ENCODE measurements at regions not wholly inside any gene's neighbourhood (a gene's known extent, or its start where the extent isn't known, plus 50 kb on each side); places are given as distances from the start of the nearest gene placed in this dataset.

DNA sequence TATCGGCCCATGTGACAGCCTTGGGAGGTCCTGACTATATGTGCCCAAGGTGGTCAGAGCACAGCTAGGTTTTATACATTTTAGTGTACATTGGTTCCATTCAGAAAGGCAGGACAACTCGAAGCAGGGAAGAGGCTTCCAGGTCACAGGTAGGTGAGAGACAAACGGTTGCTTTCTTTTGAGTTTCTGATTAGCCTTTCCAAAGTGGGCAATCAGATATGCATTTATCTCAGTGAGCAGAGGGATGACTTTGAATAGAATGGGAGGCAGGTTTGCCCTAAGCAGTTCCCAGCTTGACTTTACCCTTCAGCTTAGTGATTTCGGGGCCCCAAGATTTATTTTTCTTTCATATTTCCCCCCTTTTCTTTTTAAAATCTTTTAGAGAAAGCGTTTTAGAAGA lies 87.6 kb upstream of the PPP2R5C start:
- TF ChIP-seq KDM1A (IDR thresholded peaks at IDR 0.05; ENCODE audit: borderline replicate concordance) (no peak), EP300 (IDR thresholded peaks at IDR 0.05; ENCODE audit: borderline replicate concordance in 1 of 2, control insufficient read depth in 1 of 2, low read depth in 2 of 2, low read length in 2 of 2) (no peak), JUND (IDR thresholded peaks at IDR 0.05; ENCODE audit: low read depth, low read length) (no peak), YY1 (IDR thresholded peaks at IDR 0.05; ENCODE audit: low read depth, low read length) (no peak), KAT2A (conservative IDR thresholded peaks at IDR 0.05; ENCODE audit: control insufficient read depth, low read depth, low read length) (no peak), ZNF207 (IDR thresholded peaks at IDR 0.05; ENCODE audit: borderline replicate concordance) (no peak)
- TF ChIP-seq, protein P1, sequence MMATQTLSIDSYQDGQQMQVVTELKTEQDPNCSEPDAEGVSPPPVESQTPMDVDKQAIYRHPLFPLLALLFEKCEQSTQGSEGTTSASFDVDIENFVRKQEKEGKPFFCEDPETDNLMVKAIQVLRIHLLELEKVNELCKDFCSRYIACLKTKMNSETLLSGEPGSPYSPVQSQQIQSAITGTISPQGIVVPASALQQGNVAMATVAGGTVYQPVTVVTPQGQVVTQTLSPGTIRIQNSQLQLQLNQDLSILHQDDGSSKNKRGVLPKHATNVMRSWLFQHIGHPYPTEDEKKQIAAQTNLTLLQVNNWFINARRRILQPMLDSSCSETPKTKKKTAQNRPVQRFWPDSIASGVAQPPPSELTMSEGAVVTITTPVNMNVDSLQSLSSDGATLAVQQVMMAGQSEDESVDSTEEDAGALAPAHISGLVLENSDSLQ (IDR thresholded peaks at IDR 0.05) = no peak
- TF ChIP-seq, protein P2, sequence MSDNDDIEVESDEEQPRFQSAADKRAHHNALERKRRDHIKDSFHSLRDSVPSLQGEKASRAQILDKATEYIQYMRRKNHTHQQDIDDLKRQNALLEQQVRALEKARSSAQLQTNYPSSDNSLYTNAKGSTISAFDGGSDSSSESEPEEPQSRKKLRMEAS (IDR thresholded peaks at IDR 0.05; ENCODE audit: low read depth, low read length) = no peak
- TF ChIP-seq, protein P3, sequence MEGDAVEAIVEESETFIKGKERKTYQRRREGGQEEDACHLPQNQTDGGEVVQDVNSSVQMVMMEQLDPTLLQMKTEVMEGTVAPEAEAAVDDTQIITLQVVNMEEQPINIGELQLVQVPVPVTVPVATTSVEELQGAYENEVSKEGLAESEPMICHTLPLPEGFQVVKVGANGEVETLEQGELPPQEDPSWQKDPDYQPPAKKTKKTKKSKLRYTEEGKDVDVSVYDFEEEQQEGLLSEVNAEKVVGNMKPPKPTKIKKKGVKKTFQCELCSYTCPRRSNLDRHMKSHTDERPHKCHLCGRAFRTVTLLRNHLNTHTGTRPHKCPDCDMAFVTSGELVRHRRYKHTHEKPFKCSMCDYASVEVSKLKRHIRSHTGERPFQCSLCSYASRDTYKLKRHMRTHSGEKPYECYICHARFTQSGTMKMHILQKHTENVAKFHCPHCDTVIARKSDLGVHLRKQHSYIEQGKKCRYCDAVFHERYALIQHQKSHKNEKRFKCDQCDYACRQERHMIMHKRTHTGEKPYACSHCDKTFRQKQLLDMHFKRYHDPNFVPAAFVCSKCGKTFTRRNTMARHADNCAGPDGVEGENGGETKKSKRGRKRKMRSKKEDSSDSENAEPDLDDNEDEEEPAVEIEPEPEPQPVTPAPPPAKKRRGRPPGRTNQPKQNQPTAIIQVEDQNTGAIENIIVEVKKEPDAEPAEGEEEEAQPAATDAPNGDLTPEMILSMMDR (IDR thresholded peaks at IDR 0.05 in 2 of 3, conservative IDR thresholded peaks at IDR 0.05 in 1 of 3; ENCODE audit: control insufficient read depth in 2 of 3, extremely low read depth in 1 of 3, insufficient read depth in 1 of 3, low read depth in 3 of 3, low read length in 3 of 3) = no peak

Measured in GM12878 (cell line).